Urinary bladder (tissue), 3 donors: ENCODE measurements at regions not wholly inside any gene's neighbourhood (a gene's known extent, or its start where the extent isn't known, plus 50 kb on each side); places are given as distances from the start of the nearest gene placed in this dataset.

Source experiments
- DNase-seq: peaks from one replicate; pipeline ENCODE4 v3.0.0-alpha.2; 2015; ENCODE audit errors: extremely low spot score
- H3K27ac ChIP-seq: one replicate; pipeline ENCODE4 v1.5.1; 2013; ENCODE audit warnings: low read depth, mild to moderate bottlenecking, moderate library complexity
- H3K36me3 ChIP-seq: one replicate; pipeline ENCODE4 v1.6.1; 2013; ENCODE audit warnings: mild to moderate bottlenecking, moderate library complexity; ENCODE audit not compliant: insufficient read depth
- H3K4me1 ChIP-seq: one replicate; pipeline ENCODE4 v1.6.1; 2013; ENCODE audit warnings: mild to moderate bottlenecking, moderate library complexity; ENCODE audit not compliant: insufficient read depth
- H3K4me3 ChIP-seq: one replicate; pipeline ENCODE4 v1.5.1; 2013; ENCODE audit warnings: low read depth, low read length
- WGBS: extraction: QIAGEN DNeasy Blood & Tissue Kit; methylation state at CpG from one replicate; pipeline ENCODE4 v1.1.7; 2013; 5-methylcytosine and 5-hydroxymethylcytosine counted together
- donor health status: healthy with polysubstance abuse.
- donor health status: healthy.

DNA sequence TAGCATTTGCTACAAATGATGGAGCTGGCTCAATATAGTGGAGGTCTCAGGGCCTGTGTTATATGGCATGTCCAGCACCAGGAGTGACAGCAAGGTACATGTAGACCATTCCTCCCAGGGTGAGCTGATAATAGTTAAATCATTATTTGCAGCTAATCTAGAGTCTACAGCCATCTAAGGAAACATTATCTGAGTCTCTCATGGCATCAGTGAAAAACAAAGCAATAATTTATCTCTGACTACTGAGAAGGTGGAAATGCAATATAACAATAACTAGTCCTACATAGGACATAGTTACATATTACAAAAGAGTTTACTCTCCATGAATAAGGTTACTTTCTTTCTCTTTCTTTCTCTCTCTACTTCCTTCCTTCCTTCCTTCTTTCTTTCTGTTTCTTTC is 143.4 kb upstream of the KCNK2 start:
- H3K4me3 ChIP-seq = no peak overlapping the region
- no peaks in the 10 kb centered on the region for H3K36me3 ChIP-seq
- no peaks in the 10 kb centered on the region for H3K4me1 ChIP-seq
- no peak for DNase-seq
- no peak overlapping the region for H3K27ac ChIP-seq

DNA sequence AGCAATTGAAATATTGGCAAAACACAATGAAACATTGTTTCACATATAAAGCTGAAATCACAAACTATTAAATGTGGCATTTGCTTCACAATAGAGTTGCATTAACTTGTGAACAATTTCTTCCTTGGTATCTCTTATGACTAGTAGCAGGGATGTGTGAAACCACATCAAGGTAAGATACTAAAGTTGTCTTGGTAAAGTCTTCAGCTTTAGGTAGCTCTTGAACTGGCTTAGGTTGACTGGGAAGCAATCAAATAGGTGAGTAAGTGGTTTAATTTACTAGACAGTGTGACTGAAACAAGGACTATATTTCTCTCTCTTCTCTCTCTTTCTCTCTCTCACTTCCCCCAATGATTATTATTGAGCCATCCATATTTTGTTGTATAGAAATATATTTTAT is 141.5 kb upstream of the KCNK2 start:
- Histone ChIP-seq H3K36me3 (no peaks in the 10 kb centered on the region), H3K4me3 (no peak overlapping the region), H3K27ac (no peak overlapping the region), H3K4me1 (no peaks in the 10 kb centered on the region)
- no peak for DNase-seq

DNA sequence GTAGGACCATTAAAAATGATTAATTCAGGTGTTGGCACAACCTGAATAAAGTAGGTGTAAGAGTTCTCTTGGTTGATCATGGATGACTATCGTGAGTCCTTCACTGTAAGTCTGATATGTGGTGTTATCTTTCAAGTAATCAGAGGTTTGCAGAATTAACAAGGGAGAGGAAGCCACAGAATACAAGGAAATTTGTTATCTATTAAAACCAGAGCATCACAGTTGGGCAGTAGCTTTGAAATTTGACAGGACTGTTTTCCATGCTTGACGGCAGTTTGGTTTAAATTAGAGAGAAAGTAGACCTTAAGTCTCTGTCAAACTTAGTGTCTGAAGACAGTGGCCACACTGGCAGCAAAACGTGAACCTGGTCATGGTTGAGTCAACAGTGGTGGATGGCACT is 139.5 kb upstream of the KCNK2 start:
- WGBS = 65% methylated on average over 3 of the region's 3 CpGs
- Histone ChIP-seq H3K4me1 (no peaks in the 10 kb centered on the region), H3K36me3 (no peaks in the 10 kb centered on the region), H3K27ac (no peak overlapping the region), H3K4me3 (no peak overlapping the region)
- DNase-seq = no peak

DNA sequence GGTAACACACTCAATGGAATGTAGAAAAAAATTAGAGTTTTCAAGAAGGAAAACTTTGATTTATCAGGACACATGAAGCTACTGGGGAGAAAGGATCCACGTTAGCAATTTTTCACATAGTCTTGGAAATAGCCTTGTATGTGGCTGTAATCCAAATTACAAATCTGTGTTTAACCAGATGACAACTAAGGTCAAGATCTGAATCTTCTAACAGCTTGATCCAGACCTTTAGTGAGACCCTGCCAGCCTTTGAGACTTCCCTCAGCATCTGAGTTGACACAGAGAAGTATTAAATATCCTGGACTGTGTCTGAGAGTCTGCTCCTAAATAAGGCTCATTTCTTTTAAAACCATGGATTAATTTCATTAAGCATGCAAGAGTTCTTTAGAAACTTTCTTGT is 135.9 kb upstream of the KCNK2 start:
- Histone ChIP-seq H3K36me3 (no peaks in the 10 kb centered on the region), H3K4me1 (no peaks in the 10 kb centered on the region), H3K4me3 (no peak overlapping the region), H3K27ac (no peak overlapping the region)
- WGBS = 40% methylated on average over 1 of the region's 1 CpG
- no peak for DNase-seq

DNA sequence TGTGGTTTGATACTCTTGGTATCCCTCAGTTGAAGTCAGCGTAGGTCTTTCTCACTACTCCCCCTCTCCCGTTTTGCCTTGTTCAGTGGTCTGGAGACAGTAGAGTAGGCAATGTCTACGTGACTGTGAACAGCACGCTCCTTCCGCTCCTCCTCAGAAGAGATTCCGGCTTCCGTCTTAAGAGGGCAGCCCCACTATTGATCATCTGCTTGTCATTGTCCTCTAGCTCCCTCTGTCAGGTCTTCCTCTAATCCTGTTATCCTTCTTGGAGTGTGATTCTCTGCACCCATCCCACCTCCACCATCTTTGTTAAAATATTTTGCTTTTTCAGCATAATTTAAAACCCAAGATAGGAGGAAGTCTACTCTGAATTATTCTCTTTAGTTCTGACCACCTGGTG is 129.9 kb upstream of the KCNK2 start:
- Histone ChIP-seq H3K36me3 (no peaks in the 10 kb centered on the region), H3K4me3 (no peak overlapping the region), H3K4me1 (no peaks in the 10 kb centered on the region), H3K27ac (no peak overlapping the region)
- no peak for DNase-seq
- 77% methylated on average over 7 of the region's 7 CpGs for WGBS

DNA sequence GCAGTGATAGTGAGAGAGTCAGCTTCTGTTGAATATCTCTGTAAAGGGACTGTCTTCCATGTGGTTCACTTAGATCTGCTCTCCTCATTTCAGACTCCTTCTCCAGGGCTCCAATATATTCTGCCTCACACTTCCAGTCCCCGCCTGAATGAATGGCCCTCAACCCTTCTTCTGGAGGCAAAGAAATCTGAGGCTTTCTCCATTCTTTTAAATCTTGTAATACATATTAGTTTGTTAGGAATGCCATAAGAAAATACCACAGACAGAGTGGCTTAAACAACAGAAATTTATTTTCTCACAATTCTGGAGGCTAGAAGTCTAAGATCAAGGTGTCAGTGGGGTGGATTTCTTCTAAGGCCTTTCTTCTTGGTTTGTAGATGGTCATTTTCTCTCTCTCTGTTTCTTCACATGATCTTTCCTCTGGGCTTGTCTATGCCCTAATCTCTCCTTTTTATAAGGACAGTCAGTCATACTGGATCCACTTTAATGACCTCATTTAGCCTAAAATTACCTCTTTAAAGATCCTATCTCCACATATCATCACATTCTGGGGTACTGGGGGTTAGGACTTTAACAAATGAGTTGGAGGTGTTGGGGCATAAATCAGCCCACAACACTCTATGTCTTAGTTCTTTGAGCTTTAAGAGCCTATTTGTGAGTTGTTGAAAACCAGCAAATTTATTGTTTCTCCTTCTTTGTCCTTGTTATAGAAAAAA is 128.5 kb upstream of the KCNK2 start:
- DNase-seq = no peak
- H3K27ac ChIP-seq = no peak overlapping the region
- H3K4me1 ChIP-seq = no peaks in the 10 kb centered on the region
- 92% methylated on average over 1 of the region's 1 CpG for WGBS
- H3K36me3 ChIP-seq = no peaks in the 10 kb centered on the region
- no peak overlapping the region for H3K4me3 ChIP-seq

DNA sequence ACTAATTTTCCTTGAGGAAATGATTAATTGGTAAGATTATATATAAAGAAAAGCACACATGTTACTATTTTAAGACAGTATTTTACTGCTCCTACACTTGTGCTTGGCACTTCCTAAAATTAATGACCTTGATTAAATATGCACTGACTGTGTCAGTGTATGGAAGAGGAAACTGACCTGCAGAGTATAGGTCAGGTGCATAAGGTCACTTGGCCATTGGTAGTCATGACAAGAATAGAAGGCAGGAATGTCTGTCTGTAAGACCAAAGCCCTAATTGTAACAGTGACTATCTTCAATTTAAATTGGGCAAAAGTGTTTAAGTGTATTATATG is 128.0 kb upstream of the KCNK2 start:
- Histone ChIP-seq H3K27ac (no peak overlapping the region), H3K4me3 (no peak overlapping the region), H3K4me1 (no peaks in the 10 kb centered on the region), H3K36me3 (no peaks in the 10 kb centered on the region)
- DNase-seq = no peak

DNA sequence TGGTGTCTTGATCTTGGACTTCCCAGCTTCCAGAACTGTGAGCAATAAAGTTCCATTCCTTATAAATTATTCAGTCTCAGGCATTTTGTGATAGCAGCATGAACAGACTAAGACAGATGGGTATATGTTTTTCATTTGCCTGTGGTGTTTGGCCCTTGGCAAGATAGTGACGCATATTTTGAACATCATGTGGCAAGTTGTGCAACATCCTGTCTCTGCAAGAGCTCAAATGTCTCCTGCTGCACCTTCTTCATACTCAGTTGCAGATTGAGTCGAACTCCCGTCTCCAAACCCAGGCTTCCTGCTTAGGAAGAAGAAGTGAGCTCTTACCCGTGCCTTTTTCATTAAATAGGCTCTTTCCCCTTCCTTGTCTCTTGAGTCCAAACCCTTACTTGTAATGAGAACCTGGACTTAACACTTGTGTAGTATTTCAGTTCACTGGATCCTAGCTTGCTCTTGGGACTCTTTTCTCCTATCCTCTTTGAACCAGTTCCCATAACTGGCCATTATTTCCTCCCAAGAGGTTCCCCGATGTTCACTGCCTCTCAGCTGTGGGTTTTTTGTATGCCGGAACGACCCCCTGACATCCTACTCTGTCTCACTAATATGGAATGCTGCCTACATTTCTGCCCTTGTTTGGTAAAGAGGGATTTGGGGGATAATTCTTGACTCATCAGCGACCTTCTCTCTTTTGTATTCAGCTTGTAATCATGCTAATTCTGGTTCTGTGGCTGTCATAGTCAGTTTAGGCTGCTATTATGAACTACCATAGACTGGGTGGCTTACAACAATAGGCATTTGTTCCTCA is 125.0 kb upstream of the KCNK2 start:
- H3K27ac ChIP-seq = no peak overlapping the region
- H3K4me1 ChIP-seq = no peaks in the 10 kb centered on the region
- H3K4me3 ChIP-seq = no peak overlapping the region
- no peak for DNase-seq
- no peaks in the 10 kb centered on the region for H3K36me3 ChIP-seq
- WGBS = 68% methylated on average over 8 of the region's 8 CpGs

DNA sequence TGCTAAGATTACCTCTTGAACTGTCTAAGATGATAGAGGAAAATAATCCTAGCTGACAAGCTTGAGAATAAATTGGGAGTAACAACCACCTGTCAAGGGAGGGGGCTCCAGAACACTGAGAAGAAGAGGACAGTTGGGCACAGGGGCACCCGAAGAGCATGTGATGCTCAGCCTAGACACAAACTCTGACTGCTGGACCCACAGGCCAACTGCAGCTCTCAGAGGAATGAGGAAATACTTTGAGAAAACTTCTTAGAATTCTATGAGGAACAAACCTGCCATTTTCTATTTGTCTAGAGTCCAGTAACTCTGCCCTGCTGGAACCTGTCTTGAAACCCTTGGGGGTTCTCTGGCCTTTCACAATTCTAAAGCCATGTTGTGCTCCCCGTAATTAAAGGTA is 124.1 kb upstream of the KCNK2 start:
- H3K27ac ChIP-seq = no peak overlapping the region

DNA sequence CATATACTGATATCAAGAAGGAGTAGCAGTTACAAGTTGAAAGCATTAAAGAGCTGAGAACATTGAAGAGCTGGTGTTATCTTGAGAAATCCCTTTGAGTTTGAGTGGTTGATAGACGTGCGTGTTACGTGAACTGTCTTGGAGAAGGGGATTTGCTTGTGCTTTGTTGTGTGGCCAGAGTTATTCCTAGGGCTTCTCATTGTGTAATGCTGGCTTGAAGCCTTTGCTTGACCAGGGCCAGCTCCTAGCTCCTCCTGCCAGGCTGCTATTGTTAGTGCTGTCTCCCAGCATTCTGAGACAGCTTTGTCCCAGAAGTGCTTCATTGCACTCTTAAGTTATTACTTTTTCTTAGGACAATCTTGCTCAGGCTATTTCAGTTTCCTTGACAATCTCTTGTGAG is 116.2 kb upstream of the KCNK2 start:
- Histone ChIP-seq H3K27ac (no peak overlapping the region), H3K4me1 (no peaks in the 10 kb centered on the region), H3K4me3 (no peak overlapping the region), H3K36me3 (no peaks in the 10 kb centered on the region)
- WGBS = 37% methylated on average over 3 of the region's 3 CpGs
- no peak for DNase-seq

More for the DNA sequence above, 124.1 kb upstream of the KCNK2 start:
- H3K4me1 ChIP-seq = no peaks in the 10 kb centered on the region
- H3K36me3 ChIP-seq = no peaks in the 10 kb centered on the region
- WGBS = 88% methylated on average over 2 of the region's 2 CpGs
- DNase-seq = no peak
- H3K4me3 ChIP-seq = no peak overlapping the region

DNA sequence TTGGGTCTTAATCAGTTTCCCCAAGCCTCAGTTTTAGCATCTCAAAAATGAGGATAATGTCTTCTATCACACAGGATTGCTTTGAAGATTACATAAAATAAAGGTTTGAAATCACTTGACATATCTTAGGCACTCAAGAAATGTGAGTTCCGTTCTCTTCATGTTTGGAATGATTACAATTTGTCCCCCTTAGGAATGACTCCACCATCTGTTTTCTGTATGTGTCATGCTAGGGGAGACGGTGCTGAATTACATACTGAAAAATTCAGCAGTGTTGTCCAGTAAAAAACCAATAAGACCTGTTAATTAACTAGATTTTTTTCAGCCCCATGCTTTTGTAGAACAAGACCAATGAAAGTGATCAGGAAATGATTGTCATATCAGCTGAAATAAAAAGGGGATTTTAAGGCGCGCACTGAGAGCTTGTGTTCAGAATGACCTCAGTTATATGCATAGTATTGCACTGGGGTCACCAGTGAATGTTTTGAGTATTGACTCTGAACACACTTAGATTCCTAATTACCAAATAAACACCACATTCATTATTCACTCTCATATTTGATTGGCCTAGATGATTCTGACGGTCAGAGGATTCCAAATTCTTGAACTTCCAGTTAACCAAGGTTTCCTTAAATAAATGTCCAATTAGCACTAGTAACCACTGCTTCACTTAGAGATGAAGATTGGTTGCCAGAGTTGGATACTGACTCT is 114.5 kb upstream of the KCNK2 start:
- Histone ChIP-seq H3K4me3 (no peak overlapping the region), H3K36me3 (no peaks in the 10 kb centered on the region), H3K4me1 (no peaks in the 10 kb centered on the region), H3K27ac (no peak overlapping the region)
- DNase-seq = no peak
- 69% methylated on average over 5 of the region's 5 CpGs for WGBS

DNA sequence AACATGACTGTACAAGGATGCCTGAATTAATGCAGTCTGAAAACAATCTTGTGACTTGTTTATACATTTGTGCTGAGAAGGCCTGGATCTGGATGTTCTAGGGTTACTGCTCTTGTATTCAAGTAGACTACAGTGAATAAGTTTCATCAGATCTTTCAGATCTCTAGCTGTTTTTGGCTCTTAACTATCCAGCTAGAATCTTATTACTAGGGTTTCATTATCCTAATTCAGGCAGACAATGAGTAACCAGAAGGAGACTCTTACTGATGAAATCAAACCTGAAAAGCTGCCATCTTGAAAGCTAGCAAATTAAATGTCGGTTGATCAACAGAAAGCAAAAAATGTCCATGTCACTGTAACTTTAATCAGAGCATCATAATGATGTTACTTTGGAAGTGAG is 112.5 kb upstream of the KCNK2 start:
- no peaks in the 10 kb centered on the region for H3K36me3 ChIP-seq
- H3K27ac ChIP-seq = no peak overlapping the region
- no peak overlapping the region for H3K4me3 ChIP-seq
- 94% methylated on average over 1 of the region's 1 CpG for WGBS
- no peak for DNase-seq
- no peaks in the 10 kb centered on the region for H3K4me1 ChIP-seq

DNA sequence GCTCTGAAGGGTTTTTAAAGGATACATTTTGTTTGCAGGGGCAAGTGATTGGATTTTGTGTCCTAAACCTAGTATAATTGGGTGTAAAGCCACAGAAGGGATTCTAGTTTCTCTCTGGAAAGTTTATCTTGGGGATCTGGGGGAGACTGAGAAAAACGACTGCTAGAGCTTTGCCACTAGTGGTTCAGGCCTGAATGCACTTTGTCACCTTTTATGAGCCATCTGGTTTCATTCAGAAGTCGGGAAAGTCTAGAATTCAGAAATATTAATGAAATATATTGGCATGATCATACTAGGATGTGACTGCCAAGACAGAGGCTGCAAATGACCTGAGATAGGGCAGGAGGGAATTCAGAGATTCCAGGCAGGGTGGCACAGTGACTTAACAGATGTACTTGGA is 111.5 kb upstream of the KCNK2 start:
- no peak overlapping the region for H3K27ac ChIP-seq
- H3K36me3 ChIP-seq = no peaks in the 10 kb centered on the region
- no peak overlapping the region for H3K4me3 ChIP-seq
- DNase-seq = no peak
- no peaks in the 10 kb centered on the region for H3K4me1 ChIP-seq
- 22% methylated on average over 2 of the region's 2 CpGs for WGBS

DNA sequence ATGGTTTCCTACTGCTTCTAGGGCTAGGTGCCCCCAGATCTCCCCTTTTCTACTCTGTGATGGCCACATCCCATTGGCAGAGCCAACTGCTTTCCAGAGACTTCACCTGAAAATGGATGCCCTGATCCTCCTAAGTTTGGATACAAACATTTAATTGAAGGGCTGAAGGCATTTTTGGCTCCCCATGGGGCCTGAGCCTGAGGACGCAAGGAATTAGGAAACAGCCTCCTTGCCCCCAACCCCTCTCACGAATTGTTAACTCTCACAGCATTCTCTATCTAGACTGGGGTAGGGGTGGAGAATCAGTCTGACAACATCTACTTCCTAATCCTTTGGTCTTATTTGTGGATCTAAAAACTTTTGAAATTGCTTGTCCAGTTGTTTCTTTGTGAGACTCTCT is 108.5 kb upstream of the KCNK2 start:
- H3K36me3 ChIP-seq = no peaks in the 10 kb centered on the region
- no peak for DNase-seq
- H3K27ac ChIP-seq = no peak overlapping the region
- 83% methylated on average over 2 of the region's 2 CpGs for WGBS
- H3K4me3 ChIP-seq = no peak overlapping the region
- no peaks in the 10 kb centered on the region for H3K4me1 ChIP-seq
